ENCODE measurements at regions not wholly inside any gene's neighbourhood (a gene's known extent, or its start where the extent isn't known, plus 50 kb on each side); places are given as distances from the start of the nearest gene placed in this dataset.

GRCh38 chr20:19071446-19071725 is 141.1 kb upstream of the SLC24A3 start:
- DNase-seq (ENCODE audit: extremely low spot score, insufficient read length, low read depth) (no peak), FAIRE-seq (peak; percentile 88)

DNA sequence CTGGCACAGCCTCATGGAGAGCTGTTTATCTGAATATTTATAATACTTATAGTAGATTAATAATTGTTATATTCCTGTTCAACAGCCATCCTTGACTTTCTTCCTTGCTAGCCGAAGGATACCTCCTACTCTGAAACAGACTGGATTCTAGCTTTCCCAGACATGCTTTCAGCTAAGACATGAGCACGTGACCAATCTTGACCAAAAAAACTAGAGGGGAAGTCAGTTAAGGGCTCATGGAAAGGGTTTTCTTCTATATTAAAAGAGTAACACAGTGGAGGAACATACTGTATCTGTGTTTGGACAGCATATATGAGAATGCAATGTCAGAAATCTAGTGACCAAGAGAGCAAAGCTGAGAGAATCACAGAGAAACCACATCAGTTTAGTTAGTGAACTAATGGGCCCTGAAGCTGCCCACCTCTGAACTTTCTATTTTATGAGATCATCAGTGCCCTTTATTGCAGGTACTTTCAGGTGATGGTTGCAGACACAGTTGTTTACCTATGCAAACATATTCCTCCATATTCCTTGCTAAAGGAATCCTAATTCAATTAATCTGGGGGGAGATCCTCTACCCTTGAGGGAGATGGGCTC is 140.4 kb upstream of the SLC24A3 start:
- FAIRE-seq (peak; percentile 42), DNase-seq (ENCODE audit: extremely low spot score, insufficient read length, low read depth) (no peak)

DNA sequence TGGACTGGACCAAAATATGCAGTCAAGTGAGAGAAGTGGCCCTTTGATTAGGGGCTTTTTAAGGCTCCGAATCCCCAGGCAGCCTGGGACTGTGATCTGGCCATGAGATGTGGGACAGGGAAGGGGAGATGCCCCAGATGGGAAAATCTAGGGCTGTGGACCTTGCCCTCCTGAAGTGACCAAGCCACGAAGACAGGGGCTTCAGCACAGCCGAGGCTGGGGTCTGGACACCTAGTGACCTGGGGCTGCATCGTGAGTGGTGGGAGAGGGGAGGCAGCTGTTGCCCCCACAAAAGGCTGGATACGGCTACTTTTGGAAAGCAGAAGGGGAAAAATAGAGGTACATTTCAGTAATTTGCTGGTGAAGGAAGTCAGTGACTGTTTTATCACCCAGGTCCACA is 139.5 kb upstream of the SLC24A3 start:
- no peak for DNase-seq (ENCODE audit: extremely low spot score, insufficient read length, low read depth)
- FAIRE-seq, result no peak

DNA sequence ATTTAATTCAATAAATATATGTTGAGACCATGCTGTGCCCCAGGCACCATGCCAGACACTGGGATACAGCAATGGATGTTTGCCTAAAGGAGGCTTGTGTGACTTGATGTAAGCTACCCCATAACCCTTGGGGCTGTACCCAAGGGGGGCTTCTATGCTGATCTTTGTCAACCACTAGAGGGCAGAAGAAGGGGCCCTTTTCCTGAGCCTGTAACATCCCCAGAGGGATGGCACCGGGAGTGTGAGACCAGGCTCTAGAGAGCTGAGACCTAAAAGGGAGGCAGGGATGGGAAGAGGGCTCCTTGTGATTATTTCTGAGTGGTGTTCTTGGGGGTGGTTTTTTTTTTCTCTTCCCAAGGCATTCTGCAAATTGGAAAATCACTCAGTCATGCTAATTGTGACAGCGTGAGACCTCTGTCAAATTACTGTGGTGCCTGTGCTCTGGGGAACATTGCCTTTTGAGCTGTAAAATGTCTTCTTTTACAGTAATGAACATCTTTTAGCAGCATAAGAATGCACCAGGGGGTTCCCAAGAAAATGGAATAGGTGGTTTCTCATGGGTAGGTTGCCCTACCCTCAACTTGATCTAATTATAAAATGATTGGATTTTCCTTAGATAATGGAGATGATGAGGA is 138.7 kb upstream of the SLC24A3 start:
- no peak for FAIRE-seq
- DNase-seq (ENCODE audit: extremely low spot score, insufficient read length, low read depth), result no peak

GRCh38 chr20:19074356-19074755 is 138.1 kb upstream of the SLC24A3 start:
- FAIRE-seq (peak; percentile 21), DNase-seq (ENCODE audit: extremely low spot score, insufficient read length, low read depth) (no peak)

DNA sequence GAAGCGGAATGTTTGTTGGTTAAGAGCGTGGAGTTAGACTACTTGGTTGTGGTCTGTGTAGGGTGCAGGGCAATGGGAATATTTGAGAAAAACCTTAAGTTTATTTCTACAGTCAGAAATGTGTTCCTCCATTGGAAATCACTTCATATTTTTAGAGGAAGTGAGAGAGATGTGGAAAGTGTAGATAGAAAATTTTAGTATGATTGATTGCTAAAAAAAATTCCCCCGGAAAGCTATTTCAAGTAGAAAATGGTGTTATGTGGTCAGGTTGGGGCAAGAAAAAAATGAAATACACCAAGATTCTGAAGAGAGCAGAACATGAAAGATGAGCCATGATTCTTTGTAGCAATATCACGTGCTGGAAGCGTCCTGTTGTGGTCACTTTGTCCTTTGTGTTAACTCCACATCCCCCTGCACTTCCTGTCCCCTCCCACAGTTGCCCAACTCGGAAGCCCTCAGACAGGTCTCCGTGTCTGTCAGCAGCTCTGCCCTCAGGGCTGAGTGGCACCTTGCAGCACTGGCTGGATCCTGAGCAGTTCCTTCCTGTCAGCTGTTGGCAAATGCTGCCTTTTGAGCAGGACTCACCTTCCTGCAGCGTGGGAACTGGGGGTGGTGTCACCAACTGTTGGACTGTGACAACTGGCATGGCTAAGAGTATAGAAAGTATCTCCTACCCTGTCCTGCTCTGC is 137.5 kb upstream of the SLC24A3 start:
- FAIRE-seq (peak; percentile 86), DNase-seq (ENCODE audit: extremely low spot score, insufficient read length, low read depth) (no peak)

DNA sequence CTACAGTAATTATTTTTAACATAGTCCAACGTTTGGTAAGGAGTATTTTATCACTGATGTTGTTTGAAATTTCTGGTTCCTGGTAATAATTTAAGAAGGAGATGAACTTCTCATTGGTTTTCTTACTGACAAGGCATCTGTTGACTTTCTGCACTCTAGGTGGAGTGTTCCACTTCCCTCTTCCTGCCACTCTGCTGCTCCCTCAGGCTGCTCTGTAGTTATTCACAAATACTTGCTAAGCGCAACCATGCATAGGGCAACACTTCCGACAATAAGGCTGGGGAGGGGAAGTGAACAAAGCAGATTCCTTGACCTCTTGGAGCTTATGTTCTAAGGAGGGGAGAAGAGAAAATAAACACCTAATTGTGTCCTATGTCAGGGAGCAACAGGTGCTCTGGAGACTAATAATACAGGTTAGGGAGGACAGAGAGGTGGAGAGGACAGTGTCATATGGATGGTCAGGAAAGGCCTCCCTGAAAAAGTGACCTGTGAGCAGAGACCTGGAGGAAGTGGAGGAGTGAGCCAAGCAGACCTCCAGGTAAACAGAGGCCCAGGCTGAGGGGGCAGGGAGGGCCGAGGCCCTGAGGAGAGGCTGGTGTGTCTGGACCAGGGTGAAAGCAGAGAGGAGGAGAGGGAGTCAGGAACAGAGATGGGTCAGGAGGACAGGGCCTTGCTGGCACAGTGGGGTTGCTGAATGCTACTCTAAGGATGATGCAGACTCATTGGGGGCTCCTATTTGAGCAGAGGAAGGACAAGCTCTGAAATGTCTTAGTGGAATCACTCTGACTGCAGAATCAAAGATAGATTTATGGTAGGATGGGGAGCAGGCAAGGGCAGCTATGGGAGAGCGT is 134.8 kb upstream of the SLC24A3 start:
- DNase-seq (ENCODE audit: extremely low spot score, insufficient read length, low read depth) (no peak), FAIRE-seq (no peak)

GRCh38 chr20:19078448-19079373 is 133.7 kb upstream of the SLC24A3 start:
- FAIRE-seq (no peak), DNase-seq (ENCODE audit: extremely low spot score, insufficient read length, low read depth) (no peak)

- no peak for DNase-seq (ENCODE audit: extremely low spot score, insufficient read length, low read depth)
- FAIRE-seq, result no peak
Measured at GRCh38 chr20:19079536-19080299, 132.7 kb upstream of the SLC24A3 start.

DNA sequence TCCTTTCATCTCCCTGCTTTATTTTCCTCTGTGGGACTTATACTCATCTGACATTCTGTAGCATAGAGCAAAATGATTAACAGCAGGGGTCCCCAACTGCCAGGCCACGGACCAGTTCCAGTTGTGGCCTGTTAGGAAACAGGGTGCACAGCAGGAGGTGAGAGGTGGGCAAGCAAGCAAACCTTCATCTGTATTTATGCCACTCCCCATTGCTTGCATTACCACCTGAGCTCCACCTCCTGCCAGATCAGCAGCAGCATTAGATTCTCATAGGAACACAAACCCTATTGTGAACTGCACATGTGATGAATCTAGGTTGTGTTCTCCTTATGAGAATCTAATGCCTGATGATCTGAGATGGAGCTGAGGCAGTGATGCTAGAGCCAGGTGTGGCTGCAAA is 130.5 kb upstream of the SLC24A3 start:
- FAIRE-seq (no peak), DNase-seq (ENCODE audit: extremely low spot score, insufficient read length, low read depth) (no peak)

- FAIRE-seq (no peak), DNase-seq (ENCODE audit: extremely low spot score, insufficient read length, low read depth) (no peak)
Measured at GRCh38 chr20:19083136-19083621, 129.3 kb upstream of the SLC24A3 start.

- DNase-seq (ENCODE audit: extremely low spot score, insufficient read length, low read depth), result no peak
- no peak for FAIRE-seq
Measured at GRCh38 chr20:19090332-19090731, 122.1 kb upstream of the SLC24A3 start.

DNA sequence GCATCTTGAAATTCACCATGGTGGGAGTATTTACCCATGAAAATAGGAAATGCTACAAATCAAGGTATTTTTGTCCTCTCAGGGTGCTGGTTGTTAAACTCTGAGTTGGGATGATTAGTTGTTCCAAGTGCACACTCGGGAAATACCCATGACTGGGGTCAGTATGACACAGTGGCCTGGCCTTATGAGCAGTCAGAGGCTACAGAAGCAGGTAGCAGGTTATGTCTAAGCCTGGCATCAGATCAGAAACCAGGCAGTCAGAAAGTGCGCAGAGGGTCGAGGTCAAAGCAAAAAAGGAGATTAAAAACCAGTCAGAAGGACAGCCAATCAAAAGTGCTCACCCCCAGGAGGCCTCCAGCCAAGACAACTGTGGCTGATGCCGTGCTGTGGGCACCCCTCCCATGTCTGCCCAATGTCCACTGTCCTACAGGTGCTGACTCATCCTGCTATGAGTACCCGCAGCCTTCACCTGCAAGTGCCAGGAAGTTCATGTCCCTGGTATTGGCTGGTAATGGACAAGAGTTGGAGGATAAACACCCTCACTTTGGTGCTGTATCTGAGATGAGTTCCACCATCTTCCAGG is 117.4 kb upstream of the SLC24A3 start:
- DNase-seq (ENCODE audit: extremely low spot score, insufficient read length, low read depth) (no peak), FAIRE-seq (no peak)

- DNase-seq (ENCODE audit: extremely low spot score, insufficient read length, low read depth), result no peak
- FAIRE-seq, result no peak
Measured at GRCh38 chr20:19095762-19096161, 116.7 kb upstream of the SLC24A3 start.

DNA sequence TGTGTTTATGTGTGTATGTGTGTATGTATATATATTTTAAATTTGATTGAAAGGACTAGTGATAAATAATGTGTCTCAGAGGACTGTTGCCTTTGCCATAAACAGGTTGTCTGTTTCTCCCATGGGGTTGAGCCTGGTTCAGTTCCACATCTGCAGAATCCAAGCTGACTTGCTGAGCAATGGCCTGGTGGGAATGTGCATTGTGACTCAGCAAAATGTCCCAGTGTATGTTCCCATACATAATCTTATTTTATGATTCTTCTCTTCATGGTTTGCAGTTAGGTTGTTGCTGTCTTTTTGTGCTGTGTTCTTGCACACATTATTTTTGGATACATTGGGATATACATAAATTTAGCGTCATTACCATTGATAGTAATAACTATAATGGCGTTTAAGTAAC is 115.6 kb upstream of the SLC24A3 start:
- DNase-seq (ENCODE audit: extremely low spot score, insufficient read length, low read depth), result no peak
- no peak for FAIRE-seq

GRCh38 chr20:19098117-19098516 is 114.3 kb upstream of the SLC24A3 start:
- no peak for DNase-seq (ENCODE audit: extremely low spot score, insufficient read length, low read depth)
- no peak for FAIRE-seq

- DNase-seq (ENCODE audit: extremely low spot score, insufficient read length, low read depth), result no peak
Measured at GRCh38 chr20:19098806-19099578, 113.5 kb upstream of the SLC24A3 start.

More at GRCh38 chr20:19098806-19099578, 113.5 kb upstream of the SLC24A3 start:
- FAIRE-seq, result no peak

All from GM18507 (cell line).